OCI-LY7 (cell line): ENCODE measurements at regions not wholly inside any gene's neighbourhood (a gene's known extent, or its start where the extent isn't known, plus 50 kb on each side); places are given as distances from the start of the nearest gene placed in this dataset.

Source experiments
- BruUV-seq: library from RNA; stranded (reverse); fragments of 400-500 nt; replicated peaks from 2 replicates; lab custom pipeline; 2021; lab: Mats Ljungman, UMichigan
- CTCF ChIA-PET: fragments of 300-600 bp; sonication (Branson Sonifier 250); formaldehyde crosslinking; loops from one replicate; lab custom pipeline; 2022; ENCODE audit warnings: antibody characterized with exemption; ENCODE audit not compliant: unreplicated experiment; lab: Charles Lee
- POLR2A ChIA-PET: fragments of 300-600 bp; sonication (Branson Sonifier 250); formaldehyde crosslinking; loops from one replicate; lab custom pipeline; 2022; ENCODE audit warnings: antibody characterized with exemption; lab: Charles Lee
- DNase-seq: peaks from one replicate; pipeline ENCODE4 v3.0.0-alpha.2; 2015; ENCODE audit warnings: low spot score
- H2AFZ ChIP-seq: fragments of 200-600 bp; sonication (generic), shearing (Covaris generic); 2 replicates; pipeline ENCODE4 v1.6.1; 2014; ENCODE audit warnings: mild to moderate bottlenecking, antibody characterized with exemption, low read length, moderate library complexity
- H3K27ac ChIP-seq: fragments of 200-600 bp; sonication (generic); 2 replicates; pipeline ENCODE4 v1.5.1; 2014; ENCODE audit warnings: mixed run types, low read depth, mild to moderate bottlenecking, moderate library complexity, low read length, inconsistent platforms; ENCODE audit not compliant: poor library complexity, severe bottlenecking
- H3K36me3 ChIP-seq: fragments of 200-600 bp; sonication (generic); 2 replicates; pipeline ENCODE4 v1.6.1; 2014; ENCODE audit warnings: mild to moderate bottlenecking, antibody characterized with exemption, low read length, moderate library complexity, mixed read lengths; ENCODE audit not compliant: insufficient read depth
- H3K4me1 ChIP-seq: fragments of 200-600 bp; sonication (generic); 2 replicates; pipeline ENCODE4 v1.5.1; 2014; ENCODE audit warnings: mild to moderate bottlenecking, low read length; ENCODE audit not compliant: insufficient read depth, poor library complexity, severe bottlenecking
- H3K4me2 ChIP-seq: fragments of 200-600 bp; sonication (generic); 2 replicates; pipeline ENCODE4 v1.6.1; 2014; ENCODE audit warnings: mild to moderate bottlenecking, low read length
- H3K4me3 ChIP-seq: fragments of 200-600 bp; sonication (generic); 2 replicates; pipeline ENCODE4 v1.5.1; 2014; ENCODE audit warnings: mild to moderate bottlenecking, low read depth, low read length; ENCODE audit not compliant: poor library complexity, severe bottlenecking
- H3K79me2 ChIP-seq: fragments of 200-600 bp; sonication (generic); 2 replicates; pipeline ENCODE4 v1.6.1; 2016; ENCODE audit warnings: low read depth, mild to moderate bottlenecking, low read length, moderate library complexity, mixed read lengths; ENCODE audit not compliant: insufficient read depth
- H3K9me2 ChIP-seq: fragments of 200-600 bp; sonication (generic); 2 replicates; pipeline ENCODE4 v1.6.1; 2016; ENCODE audit warnings: mild to moderate bottlenecking, low read length, mixed read lengths; ENCODE audit not compliant: insufficient read depth
- H3K9me3 ChIP-seq: fragments of 200-600 bp; sonication (generic); 2 replicates; pipeline ENCODE4 v1.6.1; 2014; ENCODE audit warnings: mild to moderate bottlenecking, mixed run types, low read length, mixed read lengths
- H4K20me1 ChIP-seq: fragments of 200-600 bp; sonication (generic); 2 replicates; pipeline ENCODE4 v1.6.1; 2014; ENCODE audit warnings: mild to moderate bottlenecking, antibody characterized with exemption, low read length, moderate library complexity, mixed read lengths; ENCODE audit not compliant: insufficient read depth
- EZH2phosphoT487 ChIP-seq: fragments of 200-600 bp; sonication (generic); IDR thresholded peaks from 2 replicates; pipeline ENCODE4 v1.6.1; 2018; ENCODE audit warnings: low read depth, borderline replicate concordance, mild to moderate bottlenecking, mixed run types, antibody characterized with exemption, low read length, moderate library complexity, mixed read lengths
- intact Hi-C: fragments of 100-400 bp; cut with micrococcal nuclease; formaldehyde crosslinking; loops from one replicate; pipeline ENCODE4 v1.10.0; 2022; ENCODE audit not compliant: unreplicated experiment
- TF ChIP-seq, protein P1 (sequence below): fragments of 200-600 bp; sonication (generic); conservative IDR thresholded peaks from 2 replicates; pipeline ENCODE4 v1.5.1; 2014; ENCODE audit warnings: mild to moderate bottlenecking, antibody characterized with exemption, low read length, moderate library complexity, mixed read lengths

DNA sequence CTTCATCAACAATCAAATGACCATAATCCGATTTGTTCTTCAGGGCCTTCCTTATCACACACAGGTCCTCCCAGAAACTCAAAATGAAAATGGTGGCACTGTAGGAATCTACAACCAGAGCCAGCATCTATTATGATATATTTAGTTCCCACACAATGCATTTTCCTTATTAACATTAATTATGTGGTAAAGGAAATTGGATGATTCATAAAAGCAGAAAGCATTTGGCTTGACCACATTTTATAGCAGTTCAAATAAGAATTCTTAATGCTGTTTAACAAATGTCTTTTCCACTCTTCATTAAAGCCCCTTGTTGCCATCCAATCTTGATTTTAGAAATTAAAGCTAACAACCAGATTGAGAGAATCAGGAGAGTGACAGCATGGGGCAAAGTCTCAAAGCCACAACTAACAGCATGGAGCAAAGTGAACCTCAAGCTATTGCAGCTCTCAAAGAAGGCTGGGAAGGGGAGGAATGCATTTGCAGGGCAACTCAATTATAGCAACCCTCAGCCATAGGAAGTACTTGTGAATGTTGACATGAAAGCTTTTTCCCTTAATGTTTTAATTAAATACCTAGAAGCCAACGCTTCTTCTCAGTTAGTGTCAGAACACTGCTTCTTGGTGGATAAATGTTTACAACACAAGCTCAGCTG lies 549.1 kb downstream of the NXPH1 start:
- no TSS peak for BruUV-seq
- Histone ChIP-seq H3K79me2 (no peaks in the 10 kb centered on the region), H4K20me1 (no peaks in the 10 kb centered on the region), H3K36me3 (no peaks in the 10 kb centered on the region), H3K9me2 (no peaks in the 10 kb centered on the region), H3K9me3 (no peaks in the 10 kb centered on the region), H3K4me3 (no peak overlapping the region), H3K27ac (no peak overlapping the region), H2AFZ (no peak overlapping the region), H3K4me2 (no peak overlapping the region), H3K4me1 (no peaks in the 10 kb centered on the region)
- ChIA-PET CTCF (no interaction called here), POLR2A (no interaction called here)
- TF ChIP-seq, protein P1, sequence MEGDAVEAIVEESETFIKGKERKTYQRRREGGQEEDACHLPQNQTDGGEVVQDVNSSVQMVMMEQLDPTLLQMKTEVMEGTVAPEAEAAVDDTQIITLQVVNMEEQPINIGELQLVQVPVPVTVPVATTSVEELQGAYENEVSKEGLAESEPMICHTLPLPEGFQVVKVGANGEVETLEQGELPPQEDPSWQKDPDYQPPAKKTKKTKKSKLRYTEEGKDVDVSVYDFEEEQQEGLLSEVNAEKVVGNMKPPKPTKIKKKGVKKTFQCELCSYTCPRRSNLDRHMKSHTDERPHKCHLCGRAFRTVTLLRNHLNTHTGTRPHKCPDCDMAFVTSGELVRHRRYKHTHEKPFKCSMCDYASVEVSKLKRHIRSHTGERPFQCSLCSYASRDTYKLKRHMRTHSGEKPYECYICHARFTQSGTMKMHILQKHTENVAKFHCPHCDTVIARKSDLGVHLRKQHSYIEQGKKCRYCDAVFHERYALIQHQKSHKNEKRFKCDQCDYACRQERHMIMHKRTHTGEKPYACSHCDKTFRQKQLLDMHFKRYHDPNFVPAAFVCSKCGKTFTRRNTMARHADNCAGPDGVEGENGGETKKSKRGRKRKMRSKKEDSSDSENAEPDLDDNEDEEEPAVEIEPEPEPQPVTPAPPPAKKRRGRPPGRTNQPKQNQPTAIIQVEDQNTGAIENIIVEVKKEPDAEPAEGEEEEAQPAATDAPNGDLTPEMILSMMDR: no peak
- TF ChIP-seq EZH2phosphoT487: no peak
- DNase-seq: no peak
- intact Hi-C loops: no loop called here

DNA sequence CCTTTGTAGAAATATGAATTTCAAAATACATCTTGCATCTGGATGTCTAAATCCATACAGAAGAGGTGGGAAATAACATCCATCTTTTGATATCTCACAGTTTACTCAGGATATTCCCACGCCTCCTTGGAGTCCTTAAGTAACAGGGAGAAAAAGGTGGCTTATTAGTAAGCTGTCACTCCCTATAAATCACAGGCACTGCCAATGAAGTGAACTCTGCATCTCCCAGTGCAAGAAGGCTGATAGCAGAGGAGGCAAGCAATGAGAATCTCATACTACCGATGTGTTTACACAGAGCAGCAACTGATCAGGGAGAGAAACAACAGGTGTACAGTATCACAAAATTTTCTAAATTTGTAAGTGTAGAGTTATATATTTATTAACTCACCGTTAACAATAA lies 551.8 kb downstream of the NXPH1 start:
- no peak overlapping the region for H3K27ac ChIP-seq
- no peak overlapping the region for H3K4me3 ChIP-seq
- H4K20me1 ChIP-seq: no peaks in the 10 kb centered on the region
- H3K9me3 ChIP-seq: no peaks in the 10 kb centered on the region
- POLR2A ChIA-PET: no interaction called here
- H3K4me1 ChIP-seq: no peaks in the 10 kb centered on the region
- BruUV-seq: no TSS peak
- no peaks in the 10 kb centered on the region for H3K36me3 ChIP-seq
- H2AFZ ChIP-seq: no peak overlapping the region
- no peaks in the 10 kb centered on the region for H3K9me2 ChIP-seq
- H3K79me2 ChIP-seq: no peaks in the 10 kb centered on the region
- no peak overlapping the region for H3K4me2 ChIP-seq
- intact Hi-C loops: no loop called here
- CTCF ChIA-PET: no interaction called here
- no peak for DNase-seq
- TF ChIP-seq, protein P1: no peak
- TF ChIP-seq EZH2phosphoT487: no peak

DNA sequence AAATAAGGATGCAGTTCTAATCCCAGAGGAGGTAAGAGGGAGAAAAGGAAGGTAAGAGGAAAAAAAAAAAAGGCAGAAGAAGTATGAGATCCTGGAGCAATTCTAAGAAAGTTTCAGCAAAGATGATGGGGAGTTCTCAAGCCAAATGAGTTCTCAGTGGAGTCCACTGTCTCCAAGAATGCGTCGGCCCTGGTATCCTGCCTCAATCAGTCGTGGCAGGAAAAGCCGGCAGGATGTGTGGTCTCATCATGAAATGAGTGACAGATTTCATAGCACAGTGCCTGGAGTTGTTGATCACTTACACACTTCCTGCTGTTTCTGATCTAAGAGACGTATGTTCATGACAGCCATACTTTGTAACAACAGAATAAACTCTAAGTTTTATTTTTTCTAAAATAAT lies 554.9 kb downstream of the NXPH1 start:
- POLR2A ChIA-PET: interaction anchor here (0.7 to 1.1 kb wide), 2 partner anchors 14 to 1528 kb away, joined by 4 read pairs; no protein-coding TSS in a partner anchor
- intact Hi-C loops: no loop called here
- Histone ChIP-seq H3K36me3 (no peaks in the 10 kb centered on the region), H3K4me3 (no peak overlapping the region), H2AFZ (no peak overlapping the region), H3K9me2 (no peaks in the 10 kb centered on the region), H4K20me1 (no peaks in the 10 kb centered on the region), H3K9me3 (no peaks in the 10 kb centered on the region), H3K4me2 (no peak overlapping the region), H3K79me2 (no peaks in the 10 kb centered on the region), H3K4me1 (no peaks in the 10 kb centered on the region), H3K27ac (no peak overlapping the region)
- TF ChIP-seq, protein P1: no peak
- no peak for TF ChIP-seq EZH2phosphoT487
- BruUV-seq: no TSS peak
- DNase-seq: no peak
- CTCF ChIA-PET: no interaction called here
